HepG2 (cell line): ENCODE measurements at regions not wholly inside any gene's neighbourhood (a gene's known extent, or its start where the extent isn't known, plus 50 kb on each side); places are given as distances from the start of the nearest gene placed in this dataset.

Experiments
- ATAC-seq: fragments of 200-7000 bp; cut with Tn5 transposase; 3 replicates; pipeline ENCODE4 v1.9.1; 2020; ENCODE audit warnings: mild to moderate bottlenecking, moderate library complexity
- BruUV-seq: library from RNA; stranded (reverse); fragments of 400-500 nt; replicated peaks from 2 replicates; lab custom pipeline; 2021; lab: Mats Ljungman, UMichigan
- CTCF ChIA-PET: fragments of 300-600 bp; formaldehyde crosslinking; extraction: SDS; loops from one replicate; lab custom pipeline; 2021; ENCODE audit warnings: low total read pairs, inconsistent platforms, low intra/inter-chr PET ratio; lab: Yijun Ruan, JAX
- POLR2A ChIA-PET: fragments of 350-600 bp; sonication (Branson Sonifier 250); formaldehyde crosslinking; loops from one replicate; lab custom pipeline; 2020; ENCODE audit warnings: antibody characterized with exemption, inconsistent platforms; lab: Yijun Ruan, JAX
- DNase-seq: peaks from one replicate; pipeline ENCODE4 v3.0.0-alpha.2; 2015; ENCODE audit warnings: low spot score
- FAIRE-seq: peaks from 3 replicates; lab custom pipeline; 2011; peaks lifted over from hg19 to GRCh38; lab: Jason Lieb, UNC
- H2AFZ ChIP-seq: one replicate; pipeline ENCODE4 v1.6.1; 2011; ENCODE audit warnings: low read length, inconsistent platforms
- H3K27ac ChIP-seq: fragments of 300-600 bp; 3 replicates; pipeline ENCODE4 v1.8.0; 2011; ENCODE audit warnings: mixed run types, mild to moderate bottlenecking, mixed read lengths, low read length, inconsistent platforms; ENCODE audit not compliant: insufficient read depth; ENCODE audit errors: extremely low read length
- H3K27me3 ChIP-seq, 2 experiments: fragments of 200-600 bp in 1 of 2; 2 replicates in 1 of 2; 3 replicates in 1 of 2; pipeline versions ENCODE4 v1.6.0 to v1.8.0; 2011; ENCODE audit warnings: low read length in 2 of 2, mild to moderate bottlenecking in 2 of 2, moderate library complexity in 2 of 2, inconsistent platforms in 1 of 2; ENCODE audit not compliant: insufficient read depth in 2 of 2, control insufficient read depth in 1 of 2
- H3K36me3 ChIP-seq, 2 experiments: fragments of 200-600 bp in 1 of 2; replicated peaks in 1 of 2; 2 replicates in 1 of 2; 3 replicates in 1 of 2; pipeline versions ENCODE4 v1.5.1 to v1.8.0; 2011; ENCODE audit warnings: low read length in 2 of 2, inconsistent platforms in 1 of 2; ENCODE audit not compliant: insufficient read depth in 2 of 2, control insufficient read depth in 1 of 2
- H3K4me1 ChIP-seq: 2 replicates; pipeline ENCODE4 v1.5.1; 2012; ENCODE audit warnings: low read length, inconsistent platforms; ENCODE audit not compliant: insufficient read depth
- H3K4me2 ChIP-seq: 2 replicates; pipeline ENCODE4 v1.6.0; 2011; ENCODE audit warnings: low read depth, low read length, inconsistent platforms
- H3K4me3 ChIP-seq, 3 experiments: fragments of 200-600 bp in 1 of 3; sonication (generic), shearing (Covaris generic) in 1 of 3; replicated peaks in 1 of 3; 2 replicates each; pipeline ENCODE4 v1.5.1; 2011 to 2016; ENCODE audit warnings: low read length in 3 of 3, inconsistent platforms in 2 of 3, low read depth in 2 of 3, mild to moderate bottlenecking in 2 of 3, control low read depth in 1 of 3, mixed read lengths in 1 of 3; ENCODE audit not compliant: insufficient read depth in 1 of 3
- H3K79me2 ChIP-seq: one replicate; pipeline ENCODE4 v1.6.1; 2011; ENCODE audit warnings: low read length, inconsistent platforms; ENCODE audit not compliant: insufficient read depth
- H3K9ac ChIP-seq: 2 replicates; pipeline ENCODE4 v1.6.0; 2011; ENCODE audit warnings: mild to moderate bottlenecking, low read depth, low read length, inconsistent platforms; ENCODE audit not compliant: insufficient read depth
- H3K9me3 ChIP-seq: 2 replicates; pipeline ENCODE4 v1.5.1; 2012; ENCODE audit warnings: mild to moderate bottlenecking, low read length
- H4K20me1 ChIP-seq: 2 replicates; pipeline ENCODE4 v1.6.0; 2011; ENCODE audit warnings: inconsistent platforms, mild to moderate bottlenecking, low read length, moderate library complexity; ENCODE audit not compliant: insufficient read depth
- DNMT3B ChIP-seq: conservative IDR thresholded peaks from 2 replicates; pipeline ENCODE4 v1.6.1; 2016; ENCODE audit warnings: missing biosample characterization, control low read depth
- HNRNPK ChIP-seq: fragments of 200-400 bp; formaldehyde crosslinking; IDR thresholded peaks from 2 replicates; pipeline ENCODE4 v1.6.1; 2018; ENCODE audit warnings: low read length, low read depth, moderate library complexity, mild to moderate bottlenecking; ENCODE audit not compliant: poor library complexity, severe bottlenecking
- HOMEZ ChIP-seq: IDR thresholded peaks from 2 replicates; pipeline ENCODE4 v1.6.1; 2016; ENCODE audit warnings: low read depth
- KAT8 ChIP-seq: IDR thresholded peaks from 2 replicates; pipeline ENCODE4 v1.6.1; 2016; ENCODE audit warnings: missing genetic modification reagents, missing compliant biosample characterization
- MEF2D ChIP-seq: sonication (generic); formaldehyde crosslinking; IDR thresholded peaks from 2 replicates; pipeline ENCODE4 v1.5.1; 2020; ENCODE audit warnings: mild to moderate bottlenecking, missing genetic modification reagents
- MXD3 ChIP-seq: IDR thresholded peaks from 2 replicates; pipeline ENCODE4 v1.6.1; 2016; ENCODE audit warnings: mild to moderate bottlenecking, missing biosample characterization, missing genetic modification reagents
- NFKB2 ChIP-seq: sonication (generic); formaldehyde crosslinking; IDR thresholded peaks from 2 replicates; pipeline ENCODE4 v1.4.0; 2020; ENCODE audit warnings: missing genetic modification reagents, borderline replicate concordance
- TAF1 ChIP-seq: sonication (generic); formaldehyde crosslinking; IDR thresholded peaks from 2 replicates; pipeline ENCODE4 v1.4.0; 2020; ENCODE audit warnings: missing genetic modification reagents
- TAF15 ChIP-seq: fragments of 200-400 bp; formaldehyde crosslinking; IDR thresholded peaks from one replicate; pipeline ENCODE4 v1.6.1; 2018; ENCODE audit warnings: mild to moderate bottlenecking, low read depth, low read length; ENCODE audit not compliant: poor library complexity, severe bottlenecking
- ZHX1 ChIP-seq: sonication (generic); formaldehyde crosslinking; IDR thresholded peaks from 2 replicates; pipeline ENCODE4 v1.8.1; 2022; ENCODE audit warnings: low read depth, mild to moderate bottlenecking, missing genetic modification reagents
- ZMYM2 ChIP-seq: sonication (generic); formaldehyde crosslinking; IDR thresholded peaks from 2 replicates; pipeline ENCODE4 v1.8.0; 2022; ENCODE audit warnings: mild to moderate bottlenecking, missing genetic modification reagents
- ZNF260 ChIP-seq: sonication (generic); formaldehyde crosslinking; IDR thresholded peaks from 2 replicates; pipeline ENCODE4 v1.4.0; 2020; ENCODE audit warnings: missing genetic modification reagents, low read depth, mild to moderate bottlenecking, borderline replicate concordance
- ZNF576 ChIP-seq: sonication (generic); formaldehyde crosslinking; IDR thresholded peaks from 2 replicates; pipeline ENCODE4 v1.4.0; 2020; ENCODE audit warnings: mild to moderate bottlenecking, missing genetic modification reagents
- ZNF780A ChIP-seq: sonication (generic); formaldehyde crosslinking; IDR thresholded peaks from 2 replicates; pipeline ENCODE4 v1.8.0; 2022; ENCODE audit warnings: mild to moderate bottlenecking, missing genetic modification reagents, moderate library complexity
- WGBS: methylation state at CpG from one replicate; pipeline ENCODE4 v1.1.6; 2017; ENCODE audit warnings: low lambda C conversion rate; 5-methylcytosine and 5-hydroxymethylcytosine counted together
- in situ Hi-C: cut with HindIII; loops from 2 replicates; pipeline ENCODE4 v1.10.0; 2017; ENCODE audit warnings: low pct_unique_long_range_greater_than_20kb; ENCODE audit not compliant: extremely low pct_ligation_motif_present
- intact Hi-C: fragments of 100-400 bp; cut with micrococcal nuclease; formaldehyde crosslinking; loops from one replicate; pipeline ENCODE4 v1.10.0; 2022; ENCODE audit not compliant: unreplicated experiment

GRCh38 chr18:75790111-75790510 lies 362.6 kb upstream of the SMIM21 start:
- H3K4me1 ChIP-seq, result no peaks in the 10 kb centered on the region
- intact Hi-C loops, result no loop called here
- H3K9ac ChIP-seq, result no peak overlapping the region
- DNase-seq, result no peak
- no peaks in the 10 kb centered on the region for H3K36me3 ChIP-seq
- no peaks in the 10 kb centered on the region for H4K20me1 ChIP-seq
- no peak for FAIRE-seq
- no peak overlapping the region for H2AFZ ChIP-seq
- WGBS, result 18% methylated on average over 2 of the region's 2 CpGs
- H3K9me3 ChIP-seq, result no peaks in the 10 kb centered on the region
- ChIA-PET CTCF (no interaction called here), POLR2A (no interaction called here)
- H3K4me3 ChIP-seq, result no peak overlapping the region
- no TSS peak for BruUV-seq
- H3K27me3 ChIP-seq, result no peaks in the 10 kb centered on the region; a peak in 2 of 5 replicates
- in situ Hi-C loops, result no loop called here
- no peak overlapping the region for H3K4me2 ChIP-seq
- no peaks in the 10 kb centered on the region for H3K79me2 ChIP-seq
- H3K27ac ChIP-seq, result no peak overlapping the region
- ATAC-seq, result no peak
- TF ChIP-seq NFKB2 (CRISPR knock-in tag) (no peak), KAT8 (CRISPR knock-in tag) (no peak), TAF1 (CRISPR knock-in tag) (no peak), HOMEZ (no peak), HNRNPK (no peak), ZHX1 (CRISPR knock-in tag) (no peak), ZMYM2 (no peak), ZNF780A (no peak), DNMT3B (CRISPR knock-in tag) (no peak), ZNF576 (CRISPR knock-in tag) (no peak), ZNF260 (CRISPR knock-in tag) (no peak), TAF15 (no peak), MEF2D (no peak), MXD3 (CRISPR knock-in tag) (no peak)
